Mesodermal cell (in vitro differentiated cells): ENCODE measurements at regions not wholly inside any gene's neighbourhood (a gene's known extent, or its start where the extent isn't known, plus 50 kb on each side); places are given as distances from the start of the nearest gene placed in this dataset.
"Not testable (repeated sequence)": the region's sequence is repeated elsewhere in the genome, so short reads cannot be mapped to it uniquely, and the experiment has no call there.

Experiments used
- H3K27ac ChIP-seq: 2 replicates; pipeline ENCODE4 v1.7.0; 2013; ENCODE audit warnings: mild to moderate bottlenecking, low read depth, low read length, moderate library complexity; ENCODE audit not compliant: severe bottlenecking
- H3K36me3 ChIP-seq: 2 replicates; pipeline ENCODE4 v1.7.1; 2013; ENCODE audit warnings: mild to moderate bottlenecking, low read length, moderate library complexity; ENCODE audit not compliant: control insufficient read depth, insufficient read depth
- H3K4me1 ChIP-seq: one replicate; pipeline ENCODE4 v1.7.1; 2013; ENCODE audit warnings: mild to moderate bottlenecking, low read length; ENCODE audit not compliant: insufficient read depth, control insufficient read depth, poor library complexity, severe bottlenecking
- H3K4me3 ChIP-seq: 2 replicates; pipeline ENCODE4 v1.7.0; 2013; ENCODE audit warnings: low read length, control low read depth, mild to moderate bottlenecking; ENCODE audit not compliant: insufficient read depth, poor library complexity, severe bottlenecking; ENCODE audit errors: extremely low read depth
- H3K9me3 ChIP-seq: 2 replicates; pipeline ENCODE4 v1.7.1; 2013; ENCODE audit warnings: mild to moderate bottlenecking, low read length, moderate library complexity; ENCODE audit not compliant: control insufficient read depth
- WGBS, 2 experiments: methylation state at CpG; one replicate each; pipeline ENCODE4 v1.1.5; 2013; ENCODE audit warnings: missing lambda C conversion rate in 2 of 2; ENCODE audit not compliant: insufficient coverage in 2 of 2; 5-methylcytosine and 5-hydroxymethylcytosine counted together

GRCh38 chr1:120550335-120550734 is 135.5 kb downstream of the NBPF8 start:
- not testable (repeated sequence) for H3K36me3 ChIP-seq, H3K4me3 ChIP-seq, H3K27ac ChIP-seq, H3K4me1 ChIP-seq, H3K9me3 ChIP-seq
- no CpG with 5 or more reads among the region's 2 CpGs for WGBS, 2 experiments

- H3K4me3 ChIP-seq, H3K36me3 ChIP-seq, H3K4me1 ChIP-seq, H3K9me3 ChIP-seq, H3K27ac ChIP-seq: not testable (repeated sequence)
Observed at GRCh38 chr1:120552190-120552589, 137.4 kb downstream of the NBPF8 start.

- H3K4me1 ChIP-seq, H3K9me3 ChIP-seq, H3K36me3 ChIP-seq, H3K27ac ChIP-seq: not testable (repeated sequence)
- peak overlapping the region; percentile 28 for H3K4me3 ChIP-seq
- no CpG with 5 or more reads among the region's 46 CpGs for WGBS, 2 experiments
Observed at GRCh38 chr1:120557605-120558302, 142.9 kb downstream of the NBPF8 start.

GRCh38 chr1:120558303-120559060 is 143.6 kb downstream of the NBPF8 start:
- H3K27ac ChIP-seq = peak overlapping the region; percentile 49
- H3K36me3 ChIP-seq, H3K4me1 ChIP-seq, H3K9me3 ChIP-seq: not testable (repeated sequence)
- WGBS, 2 experiments = no CpG with 5 or more reads among the region's 72 CpGs
- H3K4me3 ChIP-seq = peak overlapping the region; percentile 37

GRCh38 chr1:120561767-120562166 is 146.9 kb downstream of the NBPF8 start:
- 100% methylated on average over 1 of the region's 3 CpGs; no CpG with 5 or more reads in 1 of the 2 experiments for WGBS, 2 experiments
- not testable (repeated sequence) for H3K4me3 ChIP-seq, H3K4me1 ChIP-seq, H3K36me3 ChIP-seq, H3K9me3 ChIP-seq, H3K27ac ChIP-seq

GRCh38 chr1:120565396-120565795 is 150.6 kb downstream of the NBPF8 start:
- not testable (repeated sequence) for H3K4me1 ChIP-seq, H3K9me3 ChIP-seq, H3K4me3 ChIP-seq, H3K27ac ChIP-seq, H3K36me3 ChIP-seq
- WGBS, 2 experiments = no CpG with 5 or more reads among the region's 1 CpG

- H3K9me3 ChIP-seq, H3K4me1 ChIP-seq, H3K36me3 ChIP-seq, H3K4me3 ChIP-seq: not testable (repeated sequence)
- WGBS, 2 experiments = no CpG with 5 or more reads among the region's 3 CpGs
- H3K27ac ChIP-seq = peak overlapping the region; percentile 57
Observed at GRCh38 chr1:120567620-120568019, 152.8 kb downstream of the NBPF8 start.

- no CpG with 5 or more reads among the region's 1 CpG for WGBS, 2 experiments
- H3K36me3 ChIP-seq, H3K27ac ChIP-seq, H3K4me1 ChIP-seq, H3K9me3 ChIP-seq, H3K4me3 ChIP-seq: not testable (repeated sequence)
Observed at GRCh38 chr1:120575201-120575600, 148.5 kb upstream of the NBPF26 start.

GRCh38 chr1:120582135-120582534 is 141.6 kb upstream of the NBPF26 start:
- not testable (repeated sequence) for H3K27ac ChIP-seq, H3K4me1 ChIP-seq, H3K4me3 ChIP-seq, H3K36me3 ChIP-seq, H3K9me3 ChIP-seq
- WGBS, 2 experiments = no CpG with 5 or more reads among the region's 1 CpG

GRCh38 chr1:120586053-120586452 is 137.7 kb upstream of the NBPF26 start:
- no CpG with 5 or more reads among the region's 2 CpGs for WGBS, 2 experiments
- not testable (repeated sequence) for H3K36me3 ChIP-seq, H3K27ac ChIP-seq, H3K9me3 ChIP-seq, H3K4me3 ChIP-seq, H3K4me1 ChIP-seq

GRCh38 chr1:120588811-120589210 is 134.9 kb upstream of the NBPF26 start:
- not testable (repeated sequence) for H3K4me1 ChIP-seq, H3K9me3 ChIP-seq, H3K4me3 ChIP-seq, H3K27ac ChIP-seq, H3K36me3 ChIP-seq
- WGBS, 2 experiments = no CpG with 5 or more reads among the region's 1 CpG
